ENCODE measurements at regions not wholly inside any gene's neighbourhood (a gene's known extent, or its start where the extent isn't known, plus 50 kb on each side); places are given as distances from the start of the nearest gene placed in this dataset.

DNA sequence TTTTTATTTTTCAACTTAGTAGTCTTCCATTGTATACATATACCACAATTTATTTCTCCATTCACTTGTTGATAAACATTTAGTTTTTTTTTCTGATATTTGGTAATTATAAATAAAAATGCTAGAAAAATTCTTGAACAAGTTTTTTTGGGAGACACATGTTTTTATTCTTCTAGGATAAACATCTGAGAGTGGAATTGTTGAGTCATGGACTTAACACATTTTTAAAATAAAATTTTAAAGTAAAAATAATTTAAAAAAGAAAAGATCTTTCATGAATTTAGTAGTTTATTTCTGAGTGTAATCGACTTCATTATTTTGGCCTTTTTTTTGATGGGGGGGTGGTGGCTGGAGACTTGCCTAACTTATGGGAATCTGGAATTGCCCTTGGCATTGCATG, 391.1 kb downstream of the KCNJ2 start:
- TF ChIP-seq CTCF (IDR thresholded peaks at IDR 0.05), result no peak
- Histone ChIP-seq H3K4me1 (ENCODE audit: control insufficient read depth in 1 of 2, insufficient read depth in 1 of 2, low read depth in 1 of 2, low read length in 1 of 2) (no peaks in the 10 kb centered on the region), H3K4me3 (ENCODE audit: low read depth in 1 of 2, low read length in 1 of 2) (no peak overlapping the region)

DNA sequence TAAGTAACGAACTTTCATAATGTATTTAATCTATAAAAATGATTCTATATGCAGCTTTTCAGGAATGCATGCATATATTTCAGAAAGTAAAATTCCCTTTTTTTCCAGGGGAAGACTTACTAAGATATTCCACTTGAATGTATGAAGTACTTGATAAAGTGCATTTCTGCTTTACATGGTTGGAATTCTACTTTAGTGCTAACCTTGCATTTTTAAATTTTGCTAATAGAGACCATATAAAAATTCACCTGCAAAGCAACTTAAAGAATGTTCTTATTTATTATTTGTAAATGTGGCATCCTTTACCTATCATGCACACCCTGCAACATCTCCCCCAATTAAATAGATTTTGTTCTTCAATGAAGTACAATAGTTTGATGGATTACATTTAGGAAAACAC, 392.8 kb downstream of the KCNJ2 start:
- Histone ChIP-seq H3K4me1 (ENCODE audit: control insufficient read depth in 1 of 2, insufficient read depth in 1 of 2, low read depth in 1 of 2, low read length in 1 of 2) (no peaks in the 10 kb centered on the region), H3K27ac (no peak overlapping the region), H3K9me3 (no peaks in the 10 kb centered on the region), H3K27me3 (no peaks in the 10 kb centered on the region), H3K36me3 (no peaks in the 10 kb centered on the region), H3K4me3 (ENCODE audit: low read depth in 1 of 2, low read length in 1 of 2) (no peak overlapping the region)
- no peak for TF ChIP-seq CTCF (IDR thresholded peaks at IDR 0.05)

More for the DNA sequence above, 391.1 kb downstream of the KCNJ2 start:
- H3K27me3 ChIP-seq, result no peaks in the 10 kb centered on the region
- no peaks in the 10 kb centered on the region for H3K36me3 ChIP-seq
- H3K27ac ChIP-seq, result no peak overlapping the region
- no peaks in the 10 kb centered on the region for H3K9me3 ChIP-seq

- Histone ChIP-seq H3K27me3 (no peaks in the 10 kb centered on the region), H3K36me3 (no peaks in the 10 kb centered on the region), H3K9me3 (no peaks in the 10 kb centered on the region), H3K4me1 (ENCODE audit: control insufficient read depth in 1 of 2, insufficient read depth in 1 of 2, low read depth in 1 of 2, low read length in 1 of 2) (no peaks in the 10 kb centered on the region), H3K27ac (no peak overlapping the region), H3K4me3 (ENCODE audit: low read depth in 1 of 2, low read length in 1 of 2) (no peak overlapping the region)
- TF ChIP-seq CTCF (IDR thresholded peaks at IDR 0.05), result no peak
Observed at GRCh38 chr17:70563281-70563820, 394.0 kb downstream of the KCNJ2 start.

DNA sequence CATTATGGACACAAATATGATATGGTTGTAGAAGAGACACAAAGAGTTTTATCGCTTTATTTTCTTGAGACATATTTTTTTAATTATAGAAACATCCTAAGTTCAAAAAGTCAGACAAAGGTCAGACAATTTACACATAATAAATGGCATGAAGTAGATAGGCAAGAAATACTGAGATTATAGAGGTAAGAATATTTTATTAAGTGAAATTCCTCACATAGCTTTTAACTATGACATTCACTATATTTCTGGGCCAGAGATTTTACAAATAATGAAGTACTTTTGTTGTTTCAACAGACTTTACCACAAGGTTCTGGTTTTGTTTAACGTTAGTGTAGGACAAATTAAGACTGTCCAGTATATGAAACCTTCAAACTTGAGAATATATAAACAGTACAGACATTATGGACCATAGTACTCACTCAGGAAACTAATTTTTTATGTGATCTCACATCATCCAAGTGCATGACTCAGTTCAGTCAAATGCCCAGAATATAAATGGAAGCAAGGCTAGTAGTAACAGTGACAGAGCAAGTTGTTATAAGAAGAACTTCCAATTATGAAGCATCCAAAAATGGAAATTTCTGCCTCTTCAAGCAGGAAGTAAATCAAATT, 394.8 kb downstream of the KCNJ2 start:
- H3K4me3 ChIP-seq (ENCODE audit: low read depth in 1 of 2, low read length in 1 of 2), result no peak overlapping the region
- no peaks in the 10 kb centered on the region for H3K4me1 ChIP-seq (ENCODE audit: control insufficient read depth in 1 of 2, insufficient read depth in 1 of 2, low read depth in 1 of 2, low read length in 1 of 2)
- no peaks in the 10 kb centered on the region for H3K27me3 ChIP-seq
- no peaks in the 10 kb centered on the region for H3K9me3 ChIP-seq
- no peak for TF ChIP-seq CTCF (IDR thresholded peaks at IDR 0.05)
- H3K36me3 ChIP-seq, result no peaks in the 10 kb centered on the region
- no peak overlapping the region for H3K27ac ChIP-seq

DNA sequence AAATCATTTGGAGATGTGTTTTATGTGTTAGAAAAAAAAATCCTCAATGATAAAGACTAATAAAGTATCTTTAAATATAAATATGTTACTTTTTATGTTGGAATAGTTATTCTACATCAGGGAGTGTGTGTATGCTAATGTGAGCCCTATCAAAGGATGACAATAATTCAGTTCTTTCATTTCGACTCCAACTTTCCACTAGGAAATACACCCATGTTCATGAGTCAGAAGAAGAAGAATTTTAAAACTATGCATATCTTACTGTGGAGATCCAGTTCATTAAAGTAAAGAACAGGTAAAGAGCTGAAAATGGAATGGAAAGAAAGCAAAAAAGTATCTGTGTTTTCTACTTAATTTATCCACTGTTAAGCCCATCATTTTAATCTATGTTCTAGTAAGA, 399.8 kb downstream of the KCNJ2 start:
- H3K36me3 ChIP-seq, result no peaks in the 10 kb centered on the region
- no peak overlapping the region for H3K27ac ChIP-seq
- no peaks in the 10 kb centered on the region for H3K27me3 ChIP-seq
- TF ChIP-seq CTCF (IDR thresholded peaks at IDR 0.05), result no peak
- no peaks in the 10 kb centered on the region for H3K4me1 ChIP-seq (ENCODE audit: control insufficient read depth in 1 of 2, insufficient read depth in 1 of 2, low read depth in 1 of 2, low read length in 1 of 2)
- no peaks in the 10 kb centered on the region for H3K9me3 ChIP-seq
- H3K4me3 ChIP-seq (ENCODE audit: low read depth in 1 of 2, low read length in 1 of 2), result no peak overlapping the region
